Mesendoderm (in vitro differentiated cells): ENCODE measurements at regions not wholly inside any gene's neighbourhood (a gene's known extent, or its start where the extent isn't known, plus 50 kb on each side); places are given as distances from the start of the nearest gene placed in this dataset.

ENCODE experiments used
- DNase-seq: peaks from one replicate; pipeline ENCODE4 v3.0.0; 2013
- H2AK5ac ChIP-seq: 2 replicates; pipeline ENCODE4 v1.6.1; 2013; ENCODE audit warnings: low read length, inconsistent platforms
- H2BK120ac ChIP-seq: 2 replicates; pipeline ENCODE4 v1.6.1; 2013; ENCODE audit warnings: low read depth, mild to moderate bottlenecking, low read length, moderate library complexity, mixed read lengths
- H2BK15ac ChIP-seq: replicated peaks from 2 replicates; pipeline ENCODE4 v1.6.1; 2013; ENCODE audit warnings: low read depth, mild to moderate bottlenecking, moderate library complexity
- H2BK5ac ChIP-seq: 2 replicates; pipeline ENCODE4 v1.6.1; 2013; ENCODE audit warnings: low read length, inconsistent platforms
- H3K18ac ChIP-seq: 2 replicates; pipeline ENCODE4 v1.6.1; 2013; ENCODE audit warnings: mild to moderate bottlenecking, low read length, mixed read lengths
- H3K23ac ChIP-seq: one replicate; pipeline ENCODE4 v1.6.1; 2013; ENCODE audit warnings: low read length
- H3K27ac ChIP-seq: 2 replicates; pipeline ENCODE4 v1.5.1; 2013; ENCODE audit warnings: low read depth, mild to moderate bottlenecking, inconsistent platforms, low read length, moderate library complexity
- H3K27me3 ChIP-seq: 2 replicates; pipeline ENCODE4 v1.6.1; 2013; ENCODE audit warnings: low read length, control low read depth, mild to moderate bottlenecking, inconsistent platforms; ENCODE audit not compliant: insufficient read depth, poor library complexity
- H3K36me3 ChIP-seq: 2 replicates; pipeline ENCODE4 v1.6.1; 2013; ENCODE audit warnings: low read length, inconsistent platforms; ENCODE audit not compliant: control insufficient read depth, insufficient read depth
- H3K4ac ChIP-seq: one replicate; pipeline ENCODE4 v1.6.1; 2013; ENCODE audit warnings: low read depth, mild to moderate bottlenecking, low read length, moderate library complexity
- H3K4me1 ChIP-seq: 2 replicates; pipeline ENCODE4 v1.6.1; 2013; ENCODE audit warnings: low read depth, low read length, inconsistent platforms; ENCODE audit not compliant: control insufficient read depth
- H3K4me2 ChIP-seq: 2 replicates; pipeline ENCODE4 v1.6.1; 2013; ENCODE audit warnings: low read length
- H3K4me3 ChIP-seq: 2 replicates; pipeline ENCODE4 v1.5.1; 2013; ENCODE audit warnings: mild to moderate bottlenecking, low read length
- H3K56ac ChIP-seq: one replicate; pipeline ENCODE4 v1.6.1; 2013; ENCODE audit warnings: low read length
- H3K79me1 ChIP-seq: 2 replicates; pipeline ENCODE4 v1.6.1; 2013; ENCODE audit warnings: low read length, inconsistent platforms
- H3K79me2 ChIP-seq: 2 replicates; pipeline ENCODE4 v1.6.1; 2013; ENCODE audit warnings: mild to moderate bottlenecking, low read length; ENCODE audit not compliant: control insufficient read depth, insufficient read depth
- H3K9ac ChIP-seq: 2 replicates; pipeline ENCODE4 v1.6.1; 2013; ENCODE audit warnings: low read length, inconsistent platforms
- H4K5ac ChIP-seq: one replicate; pipeline ENCODE4 v1.6.1; 2013; ENCODE audit warnings: low read length
- H4K8ac ChIP-seq: one replicate; pipeline ENCODE4 v1.6.1; 2013; ENCODE audit warnings: low read depth, mild to moderate bottlenecking, control low read depth, low read length, moderate library complexity
- WGBS: extraction: QIAGEN DNeasy Blood & Tissue Kit; methylation state at CpG from one replicate; pipeline ENCODE4 v1.1.7; 2013; ENCODE audit warnings: low lambda C conversion rate, missing lambda C conversion rate; ENCODE audit not compliant: insufficient coverage; ENCODE audit errors: extremely low coverage; 5-methylcytosine and 5-hydroxymethylcytosine counted together

DNA sequence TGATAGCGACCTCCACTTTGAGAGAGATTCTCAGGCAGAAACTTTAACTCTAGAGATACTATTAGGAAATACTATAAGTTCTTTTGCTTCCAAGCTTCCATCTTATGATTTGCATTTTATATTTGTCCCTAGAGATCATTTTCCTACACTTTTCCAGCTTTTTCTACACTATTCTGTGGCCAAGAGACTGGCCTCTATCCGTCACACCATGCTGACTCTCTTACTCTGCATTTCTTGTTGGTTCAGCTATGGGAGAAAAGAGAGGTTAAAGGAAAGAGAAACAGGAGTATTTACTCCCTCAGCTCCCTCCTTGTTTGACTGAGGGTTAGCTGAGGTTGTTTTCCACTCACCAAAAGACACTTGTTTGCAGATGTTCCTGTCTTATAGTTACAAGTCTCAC lies 665.6 kb upstream of the CXADR start:
- Histone ChIP-seq H2BK15ac (no peak overlapping the region), H2AK5ac (no peak overlapping the region), H3K4me1 (no peaks in the 10 kb centered on the region), H4K8ac (no peak overlapping the region), H4K5ac (no peak overlapping the region), H3K4me3 (no peak overlapping the region), H3K27me3 (no peaks in the 10 kb centered on the region), H2BK5ac (no peak overlapping the region), H3K4ac (no peak overlapping the region), H3K4me2 (no peak overlapping the region), H3K79me2 (no peaks in the 10 kb centered on the region), H3K79me1 (no peaks in the 10 kb centered on the region), H3K27ac (no peak overlapping the region), H3K18ac (no peak overlapping the region), H2BK120ac (no peak overlapping the region), H3K23ac (no peak overlapping the region), H3K9ac (no peak overlapping the region), H3K36me3 (no peaks in the 10 kb centered on the region), H3K56ac (no peak overlapping the region)
- WGBS: no CpG with 5 or more reads among the region's 2 CpGs
- DNase-seq: no peak

DNA sequence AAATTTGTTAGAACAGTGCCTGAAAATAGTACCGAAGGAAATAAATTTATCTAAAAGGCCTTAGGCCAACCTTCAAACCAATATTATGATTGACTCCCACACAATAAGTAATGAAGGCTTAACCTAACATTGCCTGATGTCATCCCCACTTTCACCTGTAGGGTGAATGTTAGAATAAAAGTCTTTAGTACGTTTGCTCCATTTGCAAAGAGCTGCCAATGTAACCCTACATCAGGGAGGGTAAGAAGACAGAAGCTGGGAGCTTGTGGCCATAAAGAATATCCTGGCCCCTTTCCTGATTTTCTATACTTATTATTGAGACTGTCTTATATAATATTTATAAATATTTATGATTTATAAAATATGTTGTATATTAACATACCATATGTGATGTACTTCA lies 661.8 kb upstream of the CXADR start:
- peak; percentile 10 for DNase-seq
- Histone ChIP-seq H4K5ac (no peak overlapping the region), H3K4me3 (no peak overlapping the region)

DNA sequence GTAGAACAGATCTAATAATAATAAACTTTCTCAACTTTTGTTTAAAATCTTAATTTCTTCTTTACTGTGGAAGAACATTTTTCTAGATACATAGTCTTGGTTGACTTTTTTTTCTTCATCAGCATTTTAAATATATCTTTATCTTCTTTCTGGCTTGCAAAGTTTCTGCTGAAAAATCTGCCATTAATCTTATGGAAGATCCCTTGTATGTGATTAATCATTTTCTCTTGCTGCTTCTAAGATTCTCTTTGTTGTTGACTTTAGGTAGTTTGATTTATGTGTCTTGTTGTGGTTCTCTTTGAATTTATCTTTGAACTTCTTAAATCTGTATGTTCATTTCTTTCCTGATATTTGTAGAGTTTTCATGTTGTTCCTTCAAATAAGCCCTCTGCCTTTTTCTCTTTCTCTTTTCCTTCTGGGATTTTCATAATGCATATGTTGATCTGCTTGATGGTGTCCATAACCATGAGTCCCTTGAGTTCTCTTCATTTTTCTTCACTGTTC lies 657.6 kb upstream of the CXADR start:
- Histone ChIP-seq H3K23ac (no peak overlapping the region), H3K27me3 (no peaks in the 10 kb centered on the region), H3K9ac (no peak overlapping the region), H3K27ac (no peak overlapping the region), H3K79me2 (no peaks in the 10 kb centered on the region), H3K79me1 (no peaks in the 10 kb centered on the region), H3K4me2 (no peak overlapping the region), H3K56ac (no peak overlapping the region), H2BK120ac (no peak overlapping the region), H3K4me3 (no peak overlapping the region), H3K18ac (no peak overlapping the region), H4K5ac (no peak overlapping the region), H3K4me1 (no peaks in the 10 kb centered on the region), H2BK15ac (no peak overlapping the region), H2AK5ac (no peak overlapping the region), H3K4ac (no peak overlapping the region), H4K8ac (no peak overlapping the region), H2BK5ac (no peak overlapping the region), H3K36me3 (no peaks in the 10 kb centered on the region)
- no peak for DNase-seq

More for the DNA sequence above, 661.8 kb upstream of the CXADR start:
- H2AK5ac ChIP-seq: no peak overlapping the region
- H2BK15ac ChIP-seq: no peak overlapping the region
- no peaks in the 10 kb centered on the region for H3K27me3 ChIP-seq
- H3K4ac ChIP-seq: no peak overlapping the region
- H3K56ac ChIP-seq: no peak overlapping the region
- no peak overlapping the region for H3K9ac ChIP-seq
- no CpG with 5 or more reads among the region's 2 CpGs for WGBS
- H4K8ac ChIP-seq: no peak overlapping the region
- H3K79me2 ChIP-seq: no peaks in the 10 kb centered on the region
- H3K18ac ChIP-seq: no peak overlapping the region
- H3K79me1 ChIP-seq: no peaks in the 10 kb centered on the region
- no peak overlapping the region for H3K4me2 ChIP-seq
- no peaks in the 10 kb centered on the region for H3K36me3 ChIP-seq
- H3K4me1 ChIP-seq: no peaks in the 10 kb centered on the region
- H3K23ac ChIP-seq: no peak overlapping the region
- no peak overlapping the region for H2BK5ac ChIP-seq
- H2BK120ac ChIP-seq: no peak overlapping the region
- no peak overlapping the region for H3K27ac ChIP-seq

DNA sequence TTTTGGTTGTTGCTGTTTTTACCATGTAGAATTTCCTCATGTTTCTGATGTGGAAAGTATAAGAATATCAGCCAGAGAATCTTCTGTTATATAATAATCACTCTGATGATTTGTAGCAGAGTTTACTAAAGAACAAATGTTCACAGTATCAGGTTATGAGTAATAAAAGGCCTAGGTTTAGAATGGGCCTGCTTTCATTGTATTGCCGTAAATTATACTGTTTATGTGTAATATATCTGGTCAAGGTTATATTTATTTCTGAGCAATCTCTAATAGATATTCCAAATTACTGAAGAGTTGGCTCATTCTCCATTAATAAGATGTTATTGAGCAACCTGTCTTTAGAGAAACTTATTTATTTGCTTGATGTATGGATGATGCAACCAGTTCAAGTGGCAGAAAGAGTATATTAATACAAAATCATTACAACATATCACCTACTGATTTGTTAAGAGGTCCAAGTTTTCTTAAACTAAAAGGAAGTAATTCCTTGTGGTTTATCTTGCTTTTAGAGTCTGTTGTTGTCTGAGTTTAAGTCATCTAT lies 649.4 kb upstream of the CXADR start:
- Histone ChIP-seq H3K4me2 (no peak overlapping the region), H4K8ac (no peak overlapping the region), H3K79me2 (no peaks in the 10 kb centered on the region), H3K27ac (no peak overlapping the region), H2BK15ac (no peak overlapping the region), H3K79me1 (no peaks in the 10 kb centered on the region), H3K27me3 (no peaks in the 10 kb centered on the region), H2BK5ac (no peak overlapping the region), H3K18ac (no peak overlapping the region), H2BK120ac (no peak overlapping the region), H3K56ac (no peak overlapping the region), H3K9ac (no peak overlapping the region), H2AK5ac (no peak overlapping the region), H4K5ac (no peak overlapping the region), H3K4me3 (no peak overlapping the region), H3K36me3 (no peaks in the 10 kb centered on the region), H3K4ac (no peak overlapping the region), H3K4me1 (no peaks in the 10 kb centered on the region), H3K23ac (no peak overlapping the region)
- no CpG with 5 or more reads among the region's 1 CpG for WGBS
- DNase-seq: no peak

DNA sequence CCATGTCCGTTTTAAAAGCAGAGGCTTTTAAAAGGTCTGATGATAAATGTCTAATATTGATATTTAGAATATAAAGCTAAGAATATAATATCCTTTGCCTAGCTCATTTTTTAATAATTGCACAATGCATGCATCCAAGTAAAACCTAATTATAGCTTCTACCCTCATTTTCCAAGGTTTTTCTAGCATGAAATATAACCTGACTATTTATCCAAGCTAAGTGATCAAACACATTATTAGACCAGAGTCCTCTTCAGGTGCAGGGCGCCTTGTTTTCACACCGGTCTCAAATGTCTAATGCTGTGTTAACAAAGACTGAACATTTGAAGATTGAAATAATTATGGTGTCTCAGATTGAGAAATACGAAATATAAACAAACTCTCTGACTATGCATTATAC lies 648.9 kb upstream of the CXADR start:
- Histone ChIP-seq H3K18ac (no peak overlapping the region), H4K8ac (no peak overlapping the region), H2AK5ac (no peak overlapping the region), H3K4me1 (no peaks in the 10 kb centered on the region), H3K56ac (no peak overlapping the region), H3K4me3 (no peak overlapping the region), H3K79me1 (no peaks in the 10 kb centered on the region), H3K79me2 (no peaks in the 10 kb centered on the region), H3K36me3 (no peaks in the 10 kb centered on the region), H4K5ac (no peak overlapping the region), H2BK120ac (no peak overlapping the region), H2BK15ac (no peak overlapping the region), H3K9ac (no peak overlapping the region), H3K27me3 (no peaks in the 10 kb centered on the region), H3K27ac (no peak overlapping the region), H3K23ac (no peak overlapping the region), H3K4ac (no peak overlapping the region), H2BK5ac (no peak overlapping the region), H3K4me2 (no peak overlapping the region)
- no CpG with 5 or more reads among the region's 4 CpGs for WGBS
- DNase-seq: no peak

DNA sequence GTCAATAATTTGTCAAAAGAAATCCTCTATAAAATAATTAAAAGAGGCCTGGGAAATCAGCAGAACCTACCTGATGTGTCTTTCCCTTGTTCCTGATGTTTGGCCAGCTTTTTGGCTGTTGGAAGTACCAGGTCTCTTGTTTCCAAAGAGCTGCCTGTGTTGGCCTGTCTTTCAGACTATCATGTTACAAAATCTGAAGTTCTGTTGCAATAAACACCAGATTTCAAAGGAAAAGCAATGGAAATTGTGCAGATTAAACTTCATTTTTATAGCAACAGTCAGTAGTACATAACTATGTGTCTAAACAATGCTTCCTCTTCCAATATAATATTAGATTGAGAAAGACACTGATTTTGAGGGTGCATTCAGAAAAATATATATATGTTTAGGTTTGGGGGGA lies 647.2 kb upstream of the CXADR start:
- Histone ChIP-seq H3K79me1 (no peaks in the 10 kb centered on the region), H4K8ac (no peak overlapping the region), H3K18ac (no peak overlapping the region), H2BK15ac (no peak overlapping the region), H4K5ac (no peak overlapping the region), H3K27ac (no peak overlapping the region), H3K27me3 (no peaks in the 10 kb centered on the region), H3K4me2 (no peak overlapping the region), H3K4me3 (no peak overlapping the region), H3K4ac (no peak overlapping the region), H2BK120ac (no peak overlapping the region), H3K79me2 (no peaks in the 10 kb centered on the region), H3K4me1 (no peaks in the 10 kb centered on the region), H3K56ac (no peak overlapping the region), H3K36me3 (no peaks in the 10 kb centered on the region), H3K23ac (no peak overlapping the region), H2AK5ac (no peak overlapping the region), H3K9ac (no peak overlapping the region), H2BK5ac (no peak overlapping the region)
- no peak for DNase-seq
